ENCODE measurements at regions not wholly inside any gene's neighbourhood (a gene's known extent, or its start where the extent isn't known, plus 50 kb on each side); places are given as distances from the start of the nearest gene placed in this dataset.
"Not testable (repeated sequence)": the region's sequence is repeated elsewhere in the genome, so short reads cannot be mapped to it uniquely, and the experiment has no call there.

GRCh38 chr7:56697058-56697457 lies 435.2 kb downstream of the ZNF479 start:
- not testable (repeated sequence) for TF ChIP-seq EZH2 (IDR thresholded peaks at IDR 0.05; ENCODE audit: low read depth, unreplicated experiment); CTCF (conservative IDR thresholded peaks at IDR 0.05; ENCODE audit: low read depth in 2 of 2); REST (IDR thresholded peaks at IDR 0.05; ENCODE audit: unreplicated experiment); ZNF114 (CRISPR knock-in tag; IDR thresholded peaks at IDR 0.05); CREB1 (CRISPR knock-in tag; IDR thresholded peaks at IDR 0.05; ENCODE audit: low read depth); STAT1 (IDR thresholded peaks at IDR 0.05; ENCODE audit: unreplicated experiment); ETS1 (IDR thresholded peaks at IDR 0.05); EZH2phosphoT487 (IDR thresholded peaks at IDR 0.05; ENCODE audit: unreplicated experiment); JUNB (IDR thresholded peaks at IDR 0.05; ENCODE audit: unreplicated experiment); POLR2AphosphoS5 (IDR thresholded peaks at IDR 0.05; ENCODE audit: low read depth); ZNF331 (CRISPR knock-in tag; IDR thresholded peaks at IDR 0.05; ENCODE audit: low read depth); ZNF462 (CRISPR knock-in tag; IDR thresholded peaks at IDR 0.05); NANOG (IDR thresholded peaks at IDR 0.05; ENCODE audit: borderline replicate concordance)
